T-helper 1 cell treated with Interleukin-12 subunit alpha and Interleukin-12 subunit beta and Interleukin-4 antibody, amounts not matched to agents 30 ng/mL and 1 ng/mL, for 36 hours (primary cell): ENCODE measurements at regions not wholly inside any gene's neighbourhood (a gene's known extent, or its start where the extent isn't known, plus 50 kb on each side); places are given as distances from the start of the nearest gene placed in this dataset.

Experiments used
- intact Hi-C: fragments of 100-400 bp; cut with micrococcal nuclease; formaldehyde crosslinking; loops from one replicate; pipeline ENCODE4 v1.15.1; 2024

GRCh38 chr1:166221316-166221715 is 54.5 kb upstream of the FAM78B start:
- intact Hi-C loops = no loop called here

- intact Hi-C loops = no loop called here
Measured at GRCh38 chr1:166233750-166234366, 67.1 kb upstream of the FAM78B start.

GRCh38 chr1:166235728-166236127 is 68.9 kb upstream of the FAM78B start:
- intact Hi-C loops = no loop called here

GRCh38 chr1:166237675-166238074 is 70.9 kb upstream of the FAM78B start:
- intact Hi-C loops = no loop called here

GRCh38 chr1:166253076-166253779 is 86.4 kb upstream of the FAM78B start:
- intact Hi-C loops = no loop called here

- intact Hi-C loops = no loop called here
Measured at GRCh38 chr1:166258017-166258416, 91.2 kb upstream of the FAM78B start.

- intact Hi-C loops = no loop called here
Measured at GRCh38 chr1:166261511-166261910, 94.7 kb upstream of the FAM78B start.

GRCh38 chr1:166270476-166271150 is 103.8 kb upstream of the FAM78B start:
- intact Hi-C loops = no loop called here

- intact Hi-C loops = no loop called here
Measured at GRCh38 chr1:166271151-166271538, 104.3 kb upstream of the FAM78B start.

GRCh38 chr1:166272155-166272554 is 105.4 kb upstream of the FAM78B start:
- intact Hi-C loops = no loop called here

- intact Hi-C loops = no loop called here
Measured at GRCh38 chr1:166272851-166273250, 106.0 kb upstream of the FAM78B start.

GRCh38 chr1:166273618-166274017 is 106.8 kb upstream of the FAM78B start:
- intact Hi-C loops = no loop called here

GRCh38 chr1:166282391-166283137 is 115.8 kb upstream of the FAM78B start:
- intact Hi-C loops = no loop called here

- intact Hi-C loops = no loop called here
Measured at GRCh38 chr1:166283190-166283589, 116.4 kb upstream of the FAM78B start.

- intact Hi-C loops = no loop called here
Measured at GRCh38 chr1:166283600-166283999, 116.8 kb upstream of the FAM78B start.

- intact Hi-C loops = no loop called here
Measured at GRCh38 chr1:166289309-166290050, 122.7 kb upstream of the FAM78B start.

GRCh38 chr1:166295656-166296055 is 128.9 kb upstream of the FAM78B start:
- intact Hi-C loops = no loop called here

- intact Hi-C loops = no loop called here
Measured at GRCh38 chr1:166297993-166298392, 131.2 kb upstream of the FAM78B start.

- intact Hi-C loops = no loop called here
Measured at GRCh38 chr1:166300767-166301166, 134.0 kb upstream of the FAM78B start.

GRCh38 chr1:166302989-166303758 is 136.4 kb upstream of the FAM78B start:
- intact Hi-C loops = no loop called here
